ENCODE measurements at regions not wholly inside any gene's neighbourhood (a gene's known extent, or its start where the extent isn't known, plus 50 kb on each side); places are given as distances from the start of the nearest gene placed in this dataset.
"Not testable (repeated sequence)": the region's sequence is repeated elsewhere in the genome, so short reads cannot be mapped to it uniquely, and the experiment has no call there.

DNA sequence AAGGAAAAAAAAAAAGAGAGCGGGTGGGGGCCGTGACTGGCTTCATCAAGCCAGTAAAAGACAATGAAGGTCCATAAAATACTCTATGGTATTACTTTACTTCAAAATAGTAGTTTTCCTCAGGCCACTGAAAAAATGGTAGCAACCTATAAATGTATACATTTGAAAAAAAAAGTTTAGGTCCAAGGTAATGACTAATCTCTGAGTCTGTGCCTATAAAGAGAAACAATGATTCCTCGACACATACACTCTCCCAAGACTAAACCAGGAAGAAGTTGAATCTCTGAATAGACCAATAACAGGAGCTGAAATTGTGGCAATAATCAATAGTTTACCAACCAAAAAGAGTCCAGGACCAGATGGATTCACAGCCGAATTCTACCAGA, 84.5 kb upstream of the SIRPG start:
- DNase-seq = not testable (repeated sequence)

DNA sequence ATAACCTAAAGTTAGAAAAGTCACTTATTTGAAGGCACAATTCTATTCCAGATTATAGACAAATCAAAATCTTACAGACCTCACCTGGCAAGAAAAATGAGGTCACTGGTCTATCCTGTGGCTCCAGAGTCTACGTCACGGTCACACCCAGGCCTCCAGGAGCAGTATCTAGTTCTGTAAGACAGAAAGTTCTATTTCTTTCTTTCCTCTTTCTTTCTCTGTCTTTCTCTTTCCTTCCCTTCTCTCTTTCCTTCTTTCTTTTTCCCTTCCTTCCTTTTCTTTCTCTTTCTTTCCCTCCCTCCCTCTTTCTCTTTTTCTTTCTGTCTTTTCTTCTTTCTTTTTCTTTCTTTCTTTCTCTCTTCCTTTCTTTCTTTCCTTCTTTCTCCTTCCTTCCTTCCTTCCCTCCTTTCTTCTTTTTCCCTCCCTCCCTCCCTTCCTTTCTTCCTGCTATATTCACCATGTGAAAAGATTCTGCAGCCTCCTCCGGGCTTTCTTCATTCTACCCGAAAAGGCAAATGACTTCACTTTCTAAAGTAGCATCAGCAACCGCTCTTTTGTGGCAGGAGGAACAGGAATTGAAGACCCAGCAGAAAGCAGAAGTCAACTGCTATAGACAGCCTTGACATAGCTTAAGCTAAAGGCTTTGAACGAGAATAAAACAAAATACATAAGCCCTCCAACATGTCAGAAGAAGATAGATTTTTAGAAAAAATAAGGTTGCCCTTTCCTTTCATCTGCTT, 83.9 kb upstream of the SIRPG start:
- DNase-seq = no peak

DNA sequence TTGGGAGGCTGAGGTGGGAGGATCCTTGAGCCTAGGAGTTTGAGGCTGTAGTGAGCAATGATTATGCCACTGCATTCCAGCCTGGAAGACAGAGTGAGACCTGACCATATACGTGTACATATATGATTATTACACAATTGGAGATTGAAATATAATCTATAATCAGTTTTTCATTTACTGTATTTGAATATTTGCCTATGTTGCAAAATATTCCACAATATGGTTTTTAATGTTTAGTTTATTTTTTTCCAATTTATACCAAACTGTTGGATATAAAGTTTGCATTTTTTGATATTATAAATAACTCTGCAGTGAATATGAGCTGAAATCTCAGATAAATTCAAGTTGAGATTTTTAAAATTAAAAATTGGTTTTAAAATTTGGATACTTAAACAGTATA, 79.6 kb upstream of the SIRPG start:
- no peak for DNase-seq

DNA sequence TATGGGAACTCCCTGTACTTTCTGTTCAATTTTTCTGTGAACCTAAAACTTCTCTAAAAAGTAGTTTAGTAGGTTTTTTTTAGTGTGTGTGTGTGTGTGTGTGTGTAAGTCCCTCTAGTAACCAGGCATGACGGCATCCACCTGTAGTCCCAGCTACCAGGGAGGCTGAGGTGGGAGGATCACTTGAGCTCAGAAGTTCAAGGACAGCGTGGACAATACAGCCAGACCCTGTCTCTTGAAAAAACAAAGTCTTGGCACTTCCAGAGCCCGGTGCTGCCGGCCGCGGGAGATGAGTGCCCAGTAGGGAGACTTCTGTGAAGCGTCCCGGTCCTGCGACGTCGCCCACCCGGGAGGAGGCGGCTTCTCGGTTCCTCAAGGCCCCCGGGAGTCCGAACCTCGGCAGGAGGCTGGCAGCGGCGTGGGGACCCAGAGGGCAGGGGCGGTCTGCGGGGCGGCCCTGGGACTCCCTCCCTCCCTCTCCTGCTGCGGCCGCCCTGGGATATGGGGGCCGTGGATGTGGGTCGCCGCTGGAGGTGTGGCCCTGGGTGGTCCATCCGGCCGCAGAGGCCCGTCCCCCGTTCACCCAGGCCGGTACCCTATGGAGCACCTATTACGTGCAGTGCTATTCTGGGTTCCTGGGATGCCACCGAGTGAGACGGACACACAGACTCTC, 78.0 kb upstream of the SIRPG start:
- no peak for DNase-seq

DNA sequence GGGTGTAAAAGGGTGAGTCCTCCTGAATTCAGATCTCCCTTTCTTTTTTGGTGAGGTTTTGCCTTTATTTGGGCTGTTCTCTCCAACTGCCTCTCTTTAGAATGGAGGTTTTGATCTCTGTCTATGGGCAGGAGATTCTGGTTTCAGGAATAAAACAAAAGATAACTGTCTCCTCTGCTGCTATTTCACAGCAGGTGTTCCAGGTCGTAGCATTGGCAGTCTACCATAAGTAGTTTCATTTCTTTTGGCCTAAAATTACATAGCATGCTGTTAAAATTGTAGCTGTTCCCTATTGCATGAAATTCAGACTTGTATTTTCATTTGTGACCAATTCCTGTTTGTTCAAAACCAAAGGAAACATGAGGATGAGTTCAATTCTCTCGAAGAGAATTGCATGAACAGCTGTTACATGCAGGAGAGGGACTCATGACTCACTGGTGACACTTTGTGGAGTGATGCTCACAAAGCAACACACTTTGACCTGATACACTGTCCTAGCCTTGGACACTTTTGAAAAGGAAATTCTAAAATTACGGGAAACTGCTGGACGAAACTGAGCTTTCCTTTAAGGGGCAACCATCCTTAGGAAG, 76.8 kb upstream of the SIRPG start:
- DNase-seq = no peak

DNA sequence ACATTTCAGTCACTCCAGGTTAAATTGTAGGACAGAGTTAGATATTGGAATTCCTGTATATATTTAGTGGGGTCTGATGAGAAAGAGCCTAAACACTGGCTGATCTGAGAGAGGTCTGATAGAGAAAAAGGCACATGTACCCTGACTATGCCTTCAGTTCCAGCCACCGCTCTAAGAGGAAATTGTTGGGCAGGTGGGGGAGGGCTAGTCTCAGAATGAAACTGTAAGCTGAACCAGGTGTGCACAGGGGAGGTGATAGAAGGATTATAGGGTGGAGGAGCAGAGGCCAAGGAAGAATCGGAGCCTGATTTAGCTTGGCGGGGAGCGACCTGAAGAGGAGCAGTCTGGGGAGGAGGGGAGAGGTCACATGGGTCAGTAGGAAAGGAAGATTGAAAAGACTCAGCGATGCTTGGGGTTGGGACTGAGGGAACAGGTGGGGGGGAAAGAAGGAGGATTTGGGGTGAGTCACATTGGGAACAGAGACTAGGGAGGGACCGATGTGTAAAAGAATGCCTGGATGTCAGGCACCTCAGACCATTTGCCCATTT, 74.3 kb upstream of the SIRPG start:
- DNase-seq = not testable (repeated sequence)

DNA sequence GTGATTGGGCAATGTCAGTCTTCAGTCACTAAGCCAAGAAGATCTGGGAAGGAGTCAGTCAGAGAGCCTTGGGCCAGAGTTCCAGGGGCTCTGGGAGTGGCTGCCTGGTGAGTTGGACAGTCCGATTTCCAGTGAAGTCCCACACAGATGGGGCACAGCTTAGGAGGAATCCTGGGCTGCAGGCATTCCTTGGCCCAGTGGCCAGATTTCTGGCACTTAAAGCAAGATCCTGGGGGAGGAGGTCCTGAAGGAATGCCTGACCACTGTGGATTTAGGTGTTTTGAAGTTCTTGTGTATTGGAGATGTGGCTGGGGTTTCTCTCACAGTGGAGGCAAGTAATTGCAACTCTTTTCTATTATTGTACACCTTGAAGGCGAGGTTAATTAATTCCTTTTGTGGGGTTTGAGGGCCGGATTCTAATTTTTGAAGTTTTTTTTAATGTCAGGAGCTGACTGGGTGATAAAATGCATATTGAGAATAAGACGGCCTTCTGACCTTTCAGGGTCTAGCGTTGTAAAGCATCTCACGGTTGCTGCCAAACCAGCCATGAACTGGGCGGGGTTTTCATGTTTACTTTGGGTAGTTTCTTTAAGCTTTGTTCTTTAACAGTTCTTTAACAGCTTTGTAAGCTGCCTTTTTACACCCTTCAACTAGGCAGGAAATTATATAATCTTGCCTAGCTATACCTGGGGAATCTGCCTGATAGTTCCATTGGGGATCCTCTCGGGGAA, 73.6 kb upstream of the SIRPG start:
- not testable (repeated sequence) for DNase-seq

DNA sequence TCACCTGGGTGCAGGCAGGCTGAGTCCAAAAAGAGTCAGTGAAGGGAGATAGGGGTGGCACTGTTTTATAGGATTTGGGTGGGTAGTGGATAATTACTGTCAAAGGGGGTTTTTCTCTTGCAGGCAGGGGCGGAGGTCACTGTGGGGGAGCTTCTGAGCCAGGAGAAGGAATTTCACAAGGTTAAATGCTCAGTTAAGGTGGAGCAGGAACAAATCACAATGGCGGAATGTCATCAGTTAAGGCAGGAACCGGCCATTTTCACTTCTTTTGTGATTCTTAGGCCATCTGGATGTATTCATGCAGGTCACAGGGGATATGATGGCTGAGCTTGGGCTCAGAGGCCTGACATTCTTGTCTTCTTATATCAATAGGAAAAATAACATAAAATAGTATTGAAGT, 69.7 kb upstream of the SIRPG start:
- DNase-seq = not testable (repeated sequence)

DNA sequence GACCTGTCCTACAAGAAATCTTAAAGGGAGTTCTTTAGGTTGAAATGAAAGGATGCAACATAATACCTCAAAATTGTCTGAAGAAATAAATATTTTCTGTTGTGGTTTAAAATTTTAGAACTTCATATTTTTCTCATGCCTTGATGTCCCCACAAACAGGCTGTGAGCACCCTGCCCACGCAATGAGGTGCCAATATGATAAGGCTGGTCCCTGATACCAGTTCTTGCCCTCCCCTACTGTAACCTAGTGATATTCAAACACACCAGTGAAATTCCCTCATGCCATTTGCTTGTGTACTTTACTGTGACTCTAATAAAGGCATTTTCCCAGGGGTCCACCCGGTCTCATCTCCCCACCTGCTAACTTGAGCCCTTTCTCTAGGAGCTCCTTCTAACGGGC, 67.3 kb upstream of the SIRPG start:
- no peak for DNase-seq

DNA sequence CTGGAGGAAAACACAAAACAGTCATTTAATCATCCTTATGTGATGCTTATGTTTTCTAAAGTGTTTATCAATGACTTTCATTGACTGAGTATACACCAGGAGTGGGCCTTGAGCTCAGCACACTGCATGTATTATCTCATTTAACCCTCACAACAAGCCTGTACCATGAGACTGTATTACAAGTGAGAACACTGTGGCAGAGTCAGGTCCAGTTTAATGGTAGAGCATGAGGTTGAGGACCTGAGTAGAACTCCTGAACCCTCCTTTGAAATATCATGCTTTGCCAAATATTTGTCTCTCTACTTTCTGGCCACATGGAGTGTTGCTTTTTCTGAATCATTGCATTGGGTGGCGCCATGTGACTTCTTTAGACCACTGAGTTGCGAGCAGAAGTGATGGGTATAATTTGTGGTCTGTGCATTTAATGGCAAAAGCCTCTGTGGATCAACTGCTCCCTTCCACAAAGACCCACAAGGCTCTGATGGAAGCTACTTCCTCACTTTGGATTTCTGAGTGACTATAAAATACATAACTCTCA, 65.0 kb upstream of the SIRPG start:
- DNase-seq = no peak

DNA sequence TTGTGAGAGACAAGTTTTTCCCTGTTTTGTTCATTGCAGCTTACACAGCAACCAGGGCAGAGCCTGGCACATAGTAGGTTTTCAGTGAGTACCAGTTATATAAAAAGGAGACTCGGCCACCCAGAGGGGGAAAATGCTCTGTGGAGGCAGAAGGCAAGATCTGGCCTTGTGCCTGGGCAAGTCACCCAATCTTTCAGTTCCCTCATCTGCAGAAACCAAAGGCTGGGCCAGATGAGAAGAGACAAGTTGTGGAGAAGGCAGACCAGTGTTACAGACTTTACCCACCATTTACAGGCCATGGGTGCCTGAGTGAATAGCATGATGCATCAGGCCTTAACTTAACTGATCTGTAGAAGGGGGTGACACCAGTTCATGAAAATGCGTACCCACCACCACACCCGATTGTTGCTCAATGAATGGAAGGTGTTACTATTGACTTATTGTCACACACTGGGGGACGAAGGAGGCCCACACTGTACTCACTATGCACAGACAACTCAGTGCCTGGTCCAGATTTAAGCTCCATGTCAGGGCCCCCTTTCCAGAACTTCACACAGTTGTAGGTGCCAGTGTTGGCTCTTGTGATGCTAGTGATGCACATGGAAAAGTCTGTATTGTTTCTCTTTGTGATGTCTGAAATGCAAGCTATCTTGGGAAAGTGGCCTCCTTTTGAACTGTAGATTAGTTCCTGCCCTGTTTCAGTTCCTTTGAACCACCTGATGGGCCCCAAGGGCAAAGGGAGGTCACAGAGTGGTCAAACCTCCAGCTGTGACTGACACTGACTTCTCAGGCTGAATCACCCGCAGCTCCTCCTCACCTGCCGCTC, 64.3 kb upstream of the SIRPG start:
- DNase-seq = no peak

DNA sequence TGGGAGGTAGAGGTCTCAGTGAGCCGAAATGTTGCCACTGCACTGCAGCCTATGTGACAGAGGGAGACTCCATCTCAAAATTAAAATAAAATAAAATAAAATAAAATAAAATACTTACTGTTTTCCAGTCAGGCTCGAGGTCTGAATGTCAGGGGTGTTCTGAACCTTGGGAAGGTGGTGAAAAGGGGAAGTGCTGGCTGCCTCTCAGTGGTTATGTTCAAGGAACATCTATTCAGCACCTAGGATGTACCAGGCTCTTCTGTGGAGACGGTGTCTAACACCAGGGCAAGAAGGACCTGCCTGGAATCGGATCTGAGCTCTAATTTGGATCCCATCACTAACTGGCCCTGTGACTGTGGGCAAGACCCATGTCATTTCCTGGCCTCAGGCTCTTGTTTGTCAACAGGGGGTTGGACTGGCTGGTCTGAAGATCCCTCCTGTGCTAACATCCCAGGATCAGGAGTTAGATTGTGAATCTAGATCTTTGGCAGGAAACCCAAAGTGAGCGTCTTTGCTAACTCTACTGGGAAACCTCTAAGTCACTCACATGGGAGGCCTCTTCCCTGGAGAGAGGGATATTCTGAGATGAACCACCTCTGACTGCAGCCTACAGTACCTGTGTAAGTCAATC, 63.4 kb upstream of the SIRPG start:
- DNase-seq = no peak

DNA sequence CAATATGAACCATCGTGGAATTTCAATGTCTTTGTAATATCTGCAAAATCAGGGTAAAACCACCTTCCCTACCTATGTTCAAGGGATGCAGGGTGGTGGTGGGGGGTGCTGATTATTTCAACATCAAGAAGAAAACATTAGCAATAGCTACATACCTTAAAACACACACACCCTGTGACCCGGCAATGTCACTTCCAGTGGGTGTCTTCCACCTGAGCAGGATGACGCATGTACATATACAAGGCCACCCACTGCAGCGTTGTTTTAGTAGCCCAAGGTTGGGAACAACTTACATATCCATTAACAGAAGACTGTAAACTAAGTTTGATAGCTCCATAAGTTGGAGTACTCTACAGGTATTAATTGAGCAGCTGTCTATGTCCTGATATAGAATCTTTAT, 62.6 kb upstream of the SIRPG start:
- no peak for DNase-seq

DNA sequence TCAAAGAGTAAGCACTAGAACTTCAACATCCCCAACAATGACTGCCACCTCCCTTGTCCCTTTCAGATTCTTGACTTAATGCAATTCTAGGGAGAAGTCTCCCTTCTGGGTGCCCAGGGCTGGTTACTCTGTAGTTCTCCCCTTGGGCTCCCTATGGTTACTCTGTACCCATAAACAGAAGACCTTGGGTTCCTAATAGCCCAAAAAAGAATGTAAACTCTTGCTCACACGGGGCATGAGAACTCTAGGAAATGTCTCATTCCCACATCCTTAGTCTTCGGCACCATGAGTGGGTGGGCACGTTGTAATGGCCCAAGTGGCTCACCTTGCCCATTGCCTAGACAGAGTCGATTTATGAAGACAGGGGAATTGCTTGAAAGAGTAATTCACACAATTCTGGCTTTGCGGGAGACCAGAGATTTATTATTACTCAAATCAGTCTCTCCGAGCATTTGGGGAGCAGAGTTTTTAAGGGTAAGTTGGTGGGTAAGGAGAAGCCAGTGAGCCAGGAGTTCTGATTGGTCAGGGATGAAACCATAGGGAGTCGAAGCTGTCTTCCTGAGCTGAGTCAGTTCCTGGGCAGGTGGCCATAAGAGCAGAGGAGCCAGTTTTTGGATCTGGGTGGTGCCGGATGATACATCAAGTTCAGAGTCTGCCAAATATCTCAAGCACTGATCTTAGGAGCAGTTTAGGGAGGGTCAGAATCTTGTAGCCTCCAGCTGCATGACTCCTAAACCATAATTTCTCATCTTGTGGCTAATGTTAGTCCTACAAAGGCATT, 61.2 kb upstream of the SIRPG start:
- no peak for DNase-seq

DNA sequence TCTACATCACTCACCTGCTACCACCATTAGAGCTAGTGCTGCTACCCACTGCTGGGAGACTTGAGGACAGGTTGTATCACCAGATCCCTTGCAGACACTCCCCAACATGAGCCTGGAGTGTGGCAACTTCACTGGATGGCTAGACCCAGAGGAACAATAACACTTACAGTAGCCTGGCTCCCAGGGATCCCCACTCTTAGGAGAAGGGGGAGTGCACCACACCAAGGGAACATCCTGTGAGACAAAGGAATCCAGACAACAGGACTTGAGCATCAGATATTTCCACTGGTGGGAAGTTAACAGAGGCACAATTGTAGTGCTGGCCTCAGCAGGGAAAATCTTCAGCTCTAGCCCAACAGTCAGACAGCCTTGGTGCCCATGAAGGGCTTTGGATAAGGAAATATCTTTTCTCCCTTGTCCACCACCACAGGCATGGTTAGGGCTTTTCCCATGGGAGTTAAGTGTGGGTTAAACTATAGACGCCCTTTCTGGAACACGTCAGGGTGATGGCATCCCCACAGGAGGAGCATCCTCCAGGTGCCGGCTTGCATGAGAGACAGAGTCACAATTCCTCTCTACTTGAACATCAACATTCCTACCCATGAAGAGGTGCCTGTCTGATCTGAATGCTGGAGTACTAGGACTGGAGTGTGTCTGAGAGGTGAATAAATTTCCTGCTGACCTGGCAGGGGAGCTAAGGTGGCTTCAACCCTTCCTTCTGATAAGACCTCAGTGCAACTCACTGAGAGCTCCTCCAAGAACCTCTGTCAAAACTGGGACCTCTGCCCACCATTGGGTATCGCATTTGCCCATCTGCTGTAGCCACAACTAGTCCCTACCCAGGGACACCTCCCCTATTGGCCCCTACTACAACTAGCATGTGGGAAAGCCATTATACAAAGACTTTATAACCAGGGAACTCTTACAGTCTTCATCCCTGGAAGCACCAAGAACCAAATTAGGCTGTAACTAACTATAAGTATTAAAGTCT, 55.4 kb upstream of the SIRPG start:
- DNase-seq = no peak

DNA sequence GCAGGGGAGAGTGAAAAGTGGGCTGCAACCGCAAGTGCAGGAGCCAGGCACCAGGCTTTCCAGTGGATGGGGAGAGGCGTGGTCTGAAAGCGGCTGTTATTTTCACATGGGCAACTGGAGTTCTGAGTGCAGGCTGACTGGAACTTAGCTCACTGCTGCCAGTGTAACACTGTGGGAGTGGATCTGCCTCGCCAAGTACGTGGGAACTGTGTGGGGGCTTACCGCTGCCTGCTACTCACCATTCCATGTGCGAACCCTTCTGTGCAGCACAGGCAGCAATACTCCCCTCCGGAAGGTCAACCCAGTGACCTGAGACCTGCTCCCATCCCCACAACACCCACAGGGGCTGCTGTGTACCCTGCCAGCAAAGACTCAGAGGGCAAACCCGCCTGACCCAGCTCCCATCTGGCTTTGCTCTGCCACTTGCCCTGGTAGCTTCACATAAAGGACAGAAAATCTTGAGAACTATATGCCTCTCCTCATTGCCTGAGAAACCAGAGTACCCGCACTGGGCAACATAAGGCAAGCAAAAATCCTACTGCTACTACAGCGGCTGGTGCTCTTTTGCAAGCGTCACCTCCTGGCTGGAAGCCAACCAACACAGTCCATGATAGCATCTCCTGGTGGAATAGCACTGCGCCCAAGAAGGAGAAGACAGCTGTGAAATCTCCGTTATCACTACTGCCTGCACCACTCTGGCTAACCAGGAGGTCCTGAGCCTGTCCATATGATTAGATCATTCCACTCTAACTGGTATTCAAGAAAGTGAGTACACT, 54.4 kb upstream of the SIRPG start:
- DNase-seq = no peak

DNA sequence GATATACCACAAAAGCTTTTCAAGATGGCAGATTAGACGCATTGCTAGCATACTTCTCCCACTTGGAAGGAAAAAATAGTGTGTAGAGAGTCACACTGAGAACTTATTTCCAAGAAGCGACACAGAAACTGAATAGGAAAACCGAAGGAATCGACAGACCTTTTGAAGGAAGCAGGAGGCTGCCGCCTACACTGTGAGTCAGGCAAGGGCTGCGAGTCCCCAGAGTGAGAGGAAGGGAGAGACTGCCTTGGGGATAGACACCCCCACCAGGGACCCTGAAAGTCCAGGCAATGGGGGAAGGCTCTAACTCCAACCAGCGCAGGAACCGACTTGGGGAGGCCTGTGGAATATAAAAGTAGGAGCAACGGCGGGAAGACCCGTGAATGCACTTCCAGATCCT, 53.7 kb upstream of the SIRPG start:
- DNase-seq = no peak

DNA sequence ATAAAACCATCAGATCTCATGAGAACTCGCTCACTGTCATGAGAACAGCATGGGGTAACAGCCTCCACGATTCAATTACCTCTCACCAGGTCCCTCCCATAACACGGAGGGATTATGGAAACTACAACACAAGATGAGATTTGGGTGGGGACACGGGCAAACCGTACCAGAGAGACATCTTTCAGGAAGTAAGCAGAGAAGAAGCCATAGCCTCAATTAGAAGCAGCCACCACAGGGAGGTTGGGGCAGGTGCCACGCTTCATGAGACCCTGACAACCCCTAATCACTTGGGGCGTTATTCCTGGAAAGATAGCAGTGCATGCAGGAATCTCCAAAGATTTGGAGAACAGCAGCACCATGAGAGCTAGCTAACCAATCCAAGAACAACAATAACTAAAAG, 52.9 kb upstream of the SIRPG start:
- DNase-seq = no peak

Data from NCI-H1048 (cell line).